Lower lobe of right lung (tissue), 2 donors: ENCODE measurements at regions not wholly inside any gene's neighbourhood (a gene's known extent, or its start where the extent isn't known, plus 50 kb on each side); places are given as distances from the start of the nearest gene placed in this dataset.

ENCODE experiments used
- ATAC-seq, 2 donors: fragments of 200-7000 bp; cut with Tn5 transposase; one replicate each; pipeline ENCODE4 v1.9.1; 2020 to 2022; ENCODE audit warnings: mild to moderate bottlenecking in 2 of 2, moderate library complexity in 2 of 2
- DNase-seq: peaks from one replicate; pipeline ENCODE4 v3.0.0-alpha.2; 2020
- H3K27ac ChIP-seq: fragments of 200-600 bp; one replicate; pipeline ENCODE4 v1.8.0; 2022
- H3K27me3 ChIP-seq: fragments of 200-600 bp; one replicate; pipeline ENCODE4 v1.8.0; 2022; ENCODE audit warnings: low read depth
- H3K36me3 ChIP-seq: fragments of 200-600 bp; one replicate; pipeline ENCODE4 v1.8.0; 2022; ENCODE audit warnings: mild to moderate bottlenecking
- H3K4me1 ChIP-seq: fragments of 200-600 bp; one replicate; pipeline ENCODE4 v1.8.0; 2022
- H3K4me3 ChIP-seq: fragments of 200-600 bp; one replicate; pipeline ENCODE4 v1.8.0; 2022; ENCODE audit warnings: mild to moderate bottlenecking
- H3K9me3 ChIP-seq: fragments of 200-600 bp; one replicate; pipeline ENCODE4 v1.8.0; 2022
- intact Hi-C: fragments of 100-400 bp; cut with DNase I; formaldehyde crosslinking; loops from one replicate; pipeline ENCODE4 v1.11.0; 2022
- TF ChIP-seq, protein P1 (sequence below): fragments of 200-600 bp; IDR thresholded peaks from one replicate; pipeline ENCODE4 v1.8.0; 2022; ENCODE audit warnings: antibody characterized with exemption, mild to moderate bottlenecking
- donor health status: DM: no; HTN: yes; CAD: no; lungs with severe emphysema.

DNA sequence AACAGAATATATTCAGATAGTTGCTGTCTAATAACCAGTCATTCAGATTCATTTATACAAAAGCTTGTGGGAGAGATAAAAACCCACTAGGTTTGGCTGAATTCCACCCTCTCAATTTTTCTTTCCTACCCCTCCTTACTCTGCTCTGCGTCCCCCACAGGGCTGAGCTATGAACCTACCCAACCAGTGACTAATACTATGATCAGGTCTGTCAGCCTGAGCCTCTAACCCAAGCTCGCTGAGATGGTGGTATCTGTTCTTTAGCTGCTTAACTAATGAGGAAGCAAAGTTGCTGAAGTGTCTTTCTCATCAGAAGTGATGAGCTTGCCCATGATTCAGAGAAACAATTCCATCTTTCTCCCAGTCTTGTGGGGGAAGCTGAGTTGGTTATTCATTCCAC, 248.7 kb upstream of the GPR26 start:
- H3K36me3 ChIP-seq: no peaks in the 10 kb centered on the region
- intact Hi-C loops: no loop called here
- no peaks in the 10 kb centered on the region for H3K4me1 ChIP-seq
- H3K27me3 ChIP-seq: no peaks in the 10 kb centered on the region
- H3K4me3 ChIP-seq: no peak overlapping the region
- DNase-seq (no peak), ATAC-seq (no peak)
- no peaks in the 10 kb centered on the region for H3K9me3 ChIP-seq
- TF ChIP-seq, protein P1, sequence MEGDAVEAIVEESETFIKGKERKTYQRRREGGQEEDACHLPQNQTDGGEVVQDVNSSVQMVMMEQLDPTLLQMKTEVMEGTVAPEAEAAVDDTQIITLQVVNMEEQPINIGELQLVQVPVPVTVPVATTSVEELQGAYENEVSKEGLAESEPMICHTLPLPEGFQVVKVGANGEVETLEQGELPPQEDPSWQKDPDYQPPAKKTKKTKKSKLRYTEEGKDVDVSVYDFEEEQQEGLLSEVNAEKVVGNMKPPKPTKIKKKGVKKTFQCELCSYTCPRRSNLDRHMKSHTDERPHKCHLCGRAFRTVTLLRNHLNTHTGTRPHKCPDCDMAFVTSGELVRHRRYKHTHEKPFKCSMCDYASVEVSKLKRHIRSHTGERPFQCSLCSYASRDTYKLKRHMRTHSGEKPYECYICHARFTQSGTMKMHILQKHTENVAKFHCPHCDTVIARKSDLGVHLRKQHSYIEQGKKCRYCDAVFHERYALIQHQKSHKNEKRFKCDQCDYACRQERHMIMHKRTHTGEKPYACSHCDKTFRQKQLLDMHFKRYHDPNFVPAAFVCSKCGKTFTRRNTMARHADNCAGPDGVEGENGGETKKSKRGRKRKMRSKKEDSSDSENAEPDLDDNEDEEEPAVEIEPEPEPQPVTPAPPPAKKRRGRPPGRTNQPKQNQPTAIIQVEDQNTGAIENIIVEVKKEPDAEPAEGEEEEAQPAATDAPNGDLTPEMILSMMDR: no peak
- H3K27ac ChIP-seq: no peak overlapping the region

DNA sequence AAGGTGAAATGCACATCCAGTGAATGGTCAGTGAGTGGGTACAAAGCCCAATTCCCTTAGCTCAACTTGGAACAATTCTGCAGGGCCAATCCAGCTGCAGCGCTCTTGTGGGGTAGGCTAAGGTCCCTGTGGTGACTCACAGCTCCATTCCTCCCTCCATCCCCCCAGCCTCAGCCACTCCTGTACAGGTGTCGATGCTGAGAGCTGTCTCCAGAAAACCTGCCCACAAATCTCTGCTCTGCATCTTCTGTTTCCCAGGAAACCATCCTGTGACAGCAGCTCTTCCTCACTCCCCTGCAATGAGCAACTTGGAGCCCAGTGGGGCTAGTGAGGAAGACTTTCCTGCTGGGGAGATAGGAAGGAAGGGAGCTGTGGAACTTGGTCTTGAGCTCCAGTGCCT, 244.7 kb upstream of the GPR26 start:
- H3K27me3 ChIP-seq: peaks cover 12% of the 10 kb centered on the region
- H3K4me3 ChIP-seq: no peak overlapping the region
- H3K4me1 ChIP-seq: no peaks in the 10 kb centered on the region
- TF ChIP-seq, protein P1: no peak
- no peaks in the 10 kb centered on the region for H3K9me3 ChIP-seq
- H3K27ac ChIP-seq: no peak overlapping the region
- ATAC-seq (no peak), DNase-seq (no peak)
- intact Hi-C loops: no loop called here
- H3K36me3 ChIP-seq: no peaks in the 10 kb centered on the region

DNA sequence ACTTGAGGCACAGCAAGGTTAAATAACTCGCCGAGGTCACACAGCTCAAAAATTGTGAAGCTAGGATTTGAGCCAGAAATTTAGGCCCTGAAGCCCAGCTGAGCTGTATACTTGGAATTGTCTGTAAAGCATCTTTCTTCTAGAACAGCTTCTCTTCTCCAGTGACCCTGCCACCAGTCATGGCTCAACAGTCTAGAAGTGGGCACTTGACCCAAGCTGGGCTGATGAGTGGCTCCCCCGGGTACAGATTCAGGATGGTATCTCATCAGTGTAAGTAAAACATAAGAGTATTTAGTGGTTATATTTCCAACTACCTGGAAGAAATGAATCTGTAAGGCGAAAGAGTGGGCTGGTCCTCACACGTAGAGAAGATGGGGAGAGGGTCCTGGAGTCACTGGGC, 243.9 kb upstream of the GPR26 start:
- Histone ChIP-seq H3K4me1 (no peaks in the 10 kb centered on the region), H3K36me3 (no peaks in the 10 kb centered on the region), H3K27me3 (peaks cover 16% of the 10 kb centered on the region), H3K4me3 (no peak overlapping the region), H3K9me3 (no peaks in the 10 kb centered on the region), H3K27ac (no peak overlapping the region)
- TF ChIP-seq, protein P1: no peak
- intact Hi-C loops: no loop called here
- no peak for DNase-seq
- no peak for ATAC-seq

DNA sequence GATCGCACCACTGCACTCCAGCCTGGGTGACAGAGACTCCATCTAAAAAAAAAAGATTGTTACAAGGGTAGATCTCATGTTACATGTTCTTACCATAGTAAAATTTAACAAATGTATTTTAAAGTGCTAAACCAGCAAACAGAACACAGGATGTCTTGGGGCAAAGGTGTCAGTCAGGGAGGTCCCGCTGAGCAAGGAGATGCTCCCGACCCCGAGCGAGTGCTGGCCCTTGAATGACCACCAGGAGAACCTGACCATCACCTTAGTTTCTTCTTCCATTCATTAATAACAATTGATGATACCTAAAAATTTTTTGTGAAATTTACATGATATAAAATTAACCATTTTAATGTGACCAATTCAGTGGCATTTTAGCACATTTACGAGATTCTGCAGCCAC, 241.6 kb upstream of the GPR26 start:
- TF ChIP-seq, protein P1: no peak
- no peaks in the 10 kb centered on the region for H3K4me1 ChIP-seq
- peaks cover 16% of the 10 kb centered on the region for H3K27me3 ChIP-seq
- H3K4me3 ChIP-seq: no peak overlapping the region
- ATAC-seq: no peak
- DNase-seq: no peak
- H3K27ac ChIP-seq: no peak overlapping the region
- intact Hi-C loops: no loop called here
- no peaks in the 10 kb centered on the region for H3K9me3 ChIP-seq
- no peaks in the 10 kb centered on the region for H3K36me3 ChIP-seq

DNA sequence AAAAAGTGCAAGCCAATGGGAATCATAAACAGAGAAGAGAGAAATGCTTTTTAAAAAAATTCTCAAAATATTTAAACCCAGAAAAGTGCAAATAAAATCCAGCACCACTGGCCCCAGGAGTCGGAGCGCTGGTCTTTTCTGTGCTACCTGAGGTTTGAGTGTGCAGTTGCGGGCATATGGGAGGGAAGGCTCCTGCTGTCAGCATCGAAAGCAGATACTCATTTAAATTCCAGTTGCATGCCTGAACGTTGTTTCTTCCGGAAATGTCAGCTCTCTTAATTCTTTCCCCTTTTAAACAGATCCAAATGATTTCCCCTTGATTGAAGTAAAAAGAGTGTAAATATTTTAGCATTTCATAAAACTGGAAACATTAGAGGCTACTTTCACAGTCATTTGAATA, 240.5 kb upstream of the GPR26 start:
- TF ChIP-seq, protein P1: no peak
- intact Hi-C loops: no loop called here
- no peak overlapping the region for H3K27ac ChIP-seq
- H3K27me3 ChIP-seq: peaks cover 16% of the 10 kb centered on the region
- no peaks in the 10 kb centered on the region for H3K4me1 ChIP-seq
- ATAC-seq (no peak), DNase-seq (no peak)
- no peak overlapping the region for H3K4me3 ChIP-seq
- no peaks in the 10 kb centered on the region for H3K36me3 ChIP-seq
- no peaks in the 10 kb centered on the region for H3K9me3 ChIP-seq
